Thoracic aorta (tissue), 2 donors: ENCODE measurements at regions not wholly inside any gene's neighbourhood (a gene's known extent, or its start where the extent isn't known, plus 50 kb on each side); places are given as distances from the start of the nearest gene placed in this dataset.

Source experiments
- ATAC-seq: fragments of 150-250 bp; one replicate; pipeline ENCODE4 v1.8.0; 2017; ENCODE audit warnings: low read depth; ENCODE audit not compliant: insufficient number of reproducible peaks, low FRiP score
- DNase-seq: peaks from one replicate; pipeline ENCODE4 v3.0.0-alpha.2; 2020; ENCODE audit warnings: low spot score
- H3K27ac ChIP-seq, 2 donors: fragments of 200-600 bp; sonication (generic); 1 replicate in 1 of 2; 2 replicates in 1 of 2; pipeline ENCODE4 v1.5.1; 2016; ENCODE audit warnings: mild to moderate bottlenecking in 2 of 2, moderate library complexity in 2 of 2
- H3K27me3 ChIP-seq: fragments of 200-600 bp; sonication (generic); replicated peaks from 2 replicates; pipeline ENCODE4 v1.6.0; 2016; ENCODE audit warnings: mild to moderate bottlenecking; ENCODE audit not compliant: insufficient read depth
- H3K36me3 ChIP-seq: fragments of 200-600 bp; sonication (generic); one replicate; pipeline ENCODE4 v1.5.1; 2016
- H3K4me1 ChIP-seq, 2 donors: fragments of 200-600 bp; sonication (generic); 1 replicate in 1 of 2; 2 replicates in 1 of 2; pipeline versions ENCODE4 v1.5.1 to v1.6.0; 2016; ENCODE audit warnings: low read depth in 2 of 2, mild to moderate bottlenecking in 1 of 2; ENCODE audit not compliant: control insufficient read depth in 1 of 2
- H3K4me3 ChIP-seq: fragments of 200-600 bp; sonication (generic); 2 replicates; pipeline ENCODE4 v1.5.1; 2016; ENCODE audit warnings: mild to moderate bottlenecking
- H3K9me3 ChIP-seq: fragments of 200-600 bp; sonication (generic); 2 replicates; pipeline ENCODE4 v1.5.1; 2016
- CTCF ChIP-seq: fragments of 200-600 bp; sonication (generic); IDR thresholded peaks from one replicate; pipeline ENCODE4 v1.5.1; 2019; ENCODE audit warnings: antibody characterized with exemption

- Histone ChIP-seq H3K4me1 (no peaks in the 10 kb centered on the region), H3K9me3 (no peaks in the 10 kb centered on the region), H3K4me3 (no peak overlapping the region), H3K27me3 (no peaks in the 10 kb centered on the region), H3K36me3 (no peaks in the 10 kb centered on the region), H3K27ac (no peak overlapping the region)
- TF ChIP-seq CTCF = no peak
- ATAC-seq (no peak), DNase-seq (no peak)
These were observed 731.5 kb upstream of the AGA start for GRCh38 chr4:178173771-178174170.

- no peak for TF ChIP-seq CTCF
- Histone ChIP-seq H3K27me3 (no peaks in the 10 kb centered on the region), H3K9me3 (no peaks in the 10 kb centered on the region), H3K4me3 (no peak overlapping the region), H3K36me3 (no peaks in the 10 kb centered on the region), H3K27ac (no peak overlapping the region), H3K4me1 (no peaks in the 10 kb centered on the region)
- no peak for DNase-seq
- ATAC-seq = no peak
These were observed 732.5 kb upstream of the AGA start for GRCh38 chr4:178174756-178175155.

- H3K4me1 ChIP-seq = peaks cover 0 to 3% of the 10 kb centered on the region in 2 donors
- H3K27me3 ChIP-seq = no peaks in the 10 kb centered on the region
- DNase-seq (no peak), ATAC-seq (no peak)
- H3K4me3 ChIP-seq = no peak overlapping the region
- no peaks in the 10 kb centered on the region for H3K9me3 ChIP-seq
- TF ChIP-seq CTCF = no peak
- H3K27ac ChIP-seq = peak overlapping the region in 1 of 2 donors; percentile 58
- no peaks in the 10 kb centered on the region for H3K36me3 ChIP-seq
These were observed 743.3 kb upstream of the AGA start for GRCh38 chr4:178185517-178185916.

- no peak for ATAC-seq
- Histone ChIP-seq H3K27ac (no peak overlapping the region), H3K4me1 (no peaks in the 10 kb centered on the region), H3K9me3 (no peaks in the 10 kb centered on the region), H3K27me3 (no peaks in the 10 kb centered on the region), H3K4me3 (no peak overlapping the region), H3K36me3 (no peaks in the 10 kb centered on the region)
- no peak for DNase-seq
- no peak for TF ChIP-seq CTCF
These were observed 750.4 kb upstream of the AGA start for GRCh38 chr4:178192611-178193010.

GRCh38 chr4:178196751-178197374, 754.6 kb upstream of the AGA start:
- no peak overlapping the region for H3K4me3 ChIP-seq
- no peak for ATAC-seq
- no peak for TF ChIP-seq CTCF
- H3K27me3 ChIP-seq = no peaks in the 10 kb centered on the region
- no peak for DNase-seq
- no peak overlapping the region for H3K27ac ChIP-seq
- H3K9me3 ChIP-seq = no peaks in the 10 kb centered on the region
- peaks cover 7 to 10% of the 10 kb centered on the region in 2 donors for H3K4me1 ChIP-seq
- no peaks in the 10 kb centered on the region for H3K36me3 ChIP-seq
